GM12873 (cell line): ENCODE measurements at regions not wholly inside any gene's neighbourhood (a gene's known extent, or its start where the extent isn't known, plus 50 kb on each side); places are given as distances from the start of the nearest gene placed in this dataset.

Source experiments
- CTCF ChIP-seq: IDR thresholded peaks from 2 replicates; pipeline ENCODE4 v1.5.1; 2012; ENCODE audit warnings: low read depth, mild to moderate bottlenecking, moderate library complexity, low read length, control low read depth; ENCODE audit not compliant: insufficient read depth; ENCODE audit errors: missing control alignments

GRCh38 chr4:152062936-152063620, 302.3 kb upstream of the GATB start:
- TF ChIP-seq CTCF: no peak

GRCh38 chr4:152054731-152055130, 293.9 kb upstream of the GATB start:
- TF ChIP-seq CTCF: no peak

- no peak for TF ChIP-seq CTCF
Measured at GRCh38 chr4:152052451-152053057, 291.7 kb upstream of the GATB start.

GRCh38 chr4:152050106-152050505, 289.3 kb upstream of the GATB start:
- TF ChIP-seq CTCF: no peak

GRCh38 chr4:152047451-152047850, 286.6 kb upstream of the GATB start:
- TF ChIP-seq CTCF: no peak

- peak; percentile 56 for TF ChIP-seq CTCF
Measured at GRCh38 chr4:152045807-152046571, 285.2 kb upstream of the GATB start.

- no peak for TF ChIP-seq CTCF
Measured at GRCh38 chr4:152045449-152045806, 284.6 kb upstream of the GATB start.
